Keratinocyte (primary cell): ENCODE measurements at regions not wholly inside any gene's neighbourhood (a gene's known extent, or its start where the extent isn't known, plus 50 kb on each side); places are given as distances from the start of the nearest gene placed in this dataset.

ENCODE experiments used
- CTCF ChIP-seq, 3 experiments: IDR thresholded peaks in 1 of 3; conservative IDR thresholded peaks in 1 of 3; optimal IDR thresholded peaks in 1 of 3; 2 replicates in 2 of 3; 3 replicates in 1 of 3; pipeline versions ENCODE3 to v1.5.1; 2011; ENCODE audit warnings: low read length in 3 of 3, mild to moderate bottlenecking in 3 of 3, moderate library complexity in 2 of 3, control low read depth in 1 of 3, inconsistent platforms in 1 of 3; ENCODE audit not compliant: insufficient read depth in 2 of 3; ENCODE audit errors: extremely low read depth in 1 of 3
- EZH2 ChIP-seq: IDR thresholded peaks from one replicate; pipeline ENCODE4 v1.6.1; 2012; ENCODE audit warnings: inconsistent platforms, mild to moderate bottlenecking, low read length, moderate library complexity

GRCh38 chr14:61201171-61201570 is 80.0 kb downstream of the TMEM30B start:
- TF ChIP-seq CTCF (optimal IDR thresholded peaks at IDR 0.05 in 1 of 3, IDR thresholded peaks at IDR 0.05 in 1 of 3, conservative IDR thresholded peaks at IDR 0.05 in 1 of 3; ENCODE audit: extremely low read depth in 1 of 3, insufficient read depth in 2 of 3, low read length in 3 of 3), result no peak
- TF ChIP-seq EZH2, result no peak
